Activated T-cell treated with anti-CD3 and anti-CD28 coated beads, Interleukin-2, amount 50 U/mL, for 72 hours (primary cell): ENCODE measurements at regions not wholly inside any gene's neighbourhood (a gene's known extent, or its start where the extent isn't known, plus 50 kb on each side); places are given as distances from the start of the nearest gene placed in this dataset.
"Not testable (repeated sequence)": the region's sequence is repeated elsewhere in the genome, so short reads cannot be mapped to it uniquely, and the experiment has no call there.

Experiments
- ATAC-seq, 2 donors: fragments of 150-1000 bp; cut with Tn5 transposase; replicated peaks in 1 of 2; 2 replicates each; pipeline ENCODE4 v1.10.0; 2021; ENCODE audit warnings: moderate library complexity in 2 of 2, mild to moderate bottlenecking in 1 of 2
- DNase-seq, 2 donors: peaks; one replicate each; pipeline ENCODE4 v3.0.0; 2021 to 2022; ENCODE audit warnings: mixed read lengths in 1 of 2
- H3K27ac Mint-ChIP-seq: one replicate; pipeline ENCODE4 v1.8.0; 2022; ENCODE audit warnings: mild to moderate bottlenecking, moderate library complexity, mixed read lengths
- H3K27me3 Mint-ChIP-seq: one replicate; pipeline ENCODE4 v1.8.0; 2022; ENCODE audit warnings: low read depth, mixed read lengths
- H3K36me3 Mint-ChIP-seq, 2 donors: one replicate each; pipeline ENCODE4 v1.8.0; 2022; ENCODE audit warnings: mixed read lengths in 2 of 2, mild to moderate bottlenecking in 1 of 2; ENCODE audit not compliant: insufficient read depth in 2 of 2
- H3K4me1 Mint-ChIP-seq: one replicate; pipeline ENCODE4 v1.8.0; 2022; ENCODE audit warnings: low read depth, mixed read lengths
- H3K4me3 Mint-ChIP-seq, 2 donors: one replicate each; pipeline ENCODE4 v1.8.0; 2022; ENCODE audit warnings: mild to moderate bottlenecking in 2 of 2, mixed read lengths in 2 of 2, moderate library complexity in 2 of 2
- H3K9me3 Mint-ChIP-seq, 2 donors: one replicate each; pipeline ENCODE4 v1.8.0; 2022; ENCODE audit warnings: mixed read lengths in 2 of 2

GRCh38 chr20:40006168-40006860 is 682.7 kb downstream of the MAFB start:
- Mint-ChIP-seq H3K4me3 (no peak overlapping the region), H3K9me3 (peaks cover under 1 to 3% of the 10 kb centered on the region in 2 donors), H3K36me3 (no peaks in the 10 kb centered on the region), H3K27me3 (no peaks in the 10 kb centered on the region), H3K4me1 (no peaks in the 10 kb centered on the region), H3K27ac (no peak overlapping the region)
- DNase-seq = no peak
- ATAC-seq = no peak

GRCh38 chr20:40004092-40004491 is 684.9 kb downstream of the MAFB start:
- ATAC-seq, H3K27me3 Mint-ChIP-seq: not testable (repeated sequence)

GRCh38 chr20:39993742-39994141 is 695.3 kb downstream of the MAFB start:
- Mint-ChIP-seq H3K27ac (no peak overlapping the region), H3K9me3 (peaks cover 0 to 14% of the 10 kb centered on the region in 2 donors), H3K4me1 (no peaks in the 10 kb centered on the region), H3K27me3 (no peaks in the 10 kb centered on the region), H3K36me3 (no peaks in the 10 kb centered on the region), H3K4me3 (no peak overlapping the region)
- ATAC-seq = no peak
- no peak for DNase-seq

More at GRCh38 chr20:40004092-40004491, 684.9 kb downstream of the MAFB start:
- not testable (repeated sequence) for H3K36me3 Mint-ChIP-seq, DNase-seq, H3K4me3 Mint-ChIP-seq, H3K9me3 Mint-ChIP-seq, H3K4me1 Mint-ChIP-seq
- H3K27ac Mint-ChIP-seq = peak overlapping the region; percentile 73

GRCh38 chr20:39990692-39991091 is 698.3 kb downstream of the MAFB start:
- Mint-ChIP-seq H3K4me3 (no peak overlapping the region), H3K27me3 (no peaks in the 10 kb centered on the region), H3K4me1 (no peaks in the 10 kb centered on the region), H3K9me3 (peaks cover 0 to 7% of the 10 kb centered on the region in 2 donors), H3K27ac (no peak overlapping the region), H3K36me3 (no peaks in the 10 kb centered on the region)
- no peak for DNase-seq
- ATAC-seq = no peak

GRCh38 chr20:39988991-39989390 is 700.0 kb downstream of the MAFB start:
- Mint-ChIP-seq H3K4me1 (no peaks in the 10 kb centered on the region), H3K27ac (no peak overlapping the region), H3K4me3 (no peak overlapping the region), H3K27me3 (no peaks in the 10 kb centered on the region), H3K9me3 (peaks cover 0 to 9% of the 10 kb centered on the region in 2 donors), H3K36me3 (no peaks in the 10 kb centered on the region)
- DNase-seq (no peak), ATAC-seq (no peak)

- Mint-ChIP-seq H3K27ac (no peak overlapping the region), H3K4me1 (no peaks in the 10 kb centered on the region), H3K36me3 (no peaks in the 10 kb centered on the region), H3K9me3 (peaks cover 2 to 9% of the 10 kb centered on the region in 2 donors), H3K27me3 (no peaks in the 10 kb centered on the region), H3K4me3 (no peak overlapping the region)
- DNase-seq (no peak), ATAC-seq (no peak)
Measured at GRCh38 chr20:39986173-39986904, 702.7 kb downstream of the MAFB start.

GRCh38 chr20:39985271-39985827 is 703.7 kb downstream of the MAFB start:
- H3K4me1 Mint-ChIP-seq = no peaks in the 10 kb centered on the region
- peaks cover 2 to 4% of the 10 kb centered on the region in 2 donors for H3K9me3 Mint-ChIP-seq

GRCh38 chr20:39983655-39984054 is 705.4 kb downstream of the MAFB start:
- Mint-ChIP-seq H3K27ac (no peak overlapping the region), H3K9me3 (peaks cover 2 to 4% of the 10 kb centered on the region in 2 donors), H3K4me3 (no peak overlapping the region), H3K4me1 (no peaks in the 10 kb centered on the region), H3K27me3 (no peaks in the 10 kb centered on the region), H3K36me3 (no peaks in the 10 kb centered on the region)
- ATAC-seq = no peak
- no peak for DNase-seq

More at GRCh38 chr20:39985271-39985827, 703.7 kb downstream of the MAFB start:
- Mint-ChIP-seq H3K27me3 (no peaks in the 10 kb centered on the region), H3K27ac (no peak overlapping the region), H3K4me3 (no peak overlapping the region), H3K36me3 (no peaks in the 10 kb centered on the region)
- DNase-seq = no peak
- no peak for ATAC-seq

- Mint-ChIP-seq H3K36me3 (no peaks in the 10 kb centered on the region), H3K27ac (no peak overlapping the region), H3K4me1 (no peaks in the 10 kb centered on the region), H3K4me3 (no peak overlapping the region), H3K9me3 (peaks cover 2 to 4% of the 10 kb centered on the region in 2 donors), H3K27me3 (no peaks in the 10 kb centered on the region)
- DNase-seq (no peak), ATAC-seq (no peak)
Measured at GRCh38 chr20:39983183-39983582, 705.9 kb downstream of the MAFB start.

- H3K27me3 Mint-ChIP-seq = no peaks in the 10 kb centered on the region
- DNase-seq (no peak), ATAC-seq (no peak)
- peaks cover 7 to 8% of the 10 kb centered on the region in 2 donors for H3K9me3 Mint-ChIP-seq
- no peak overlapping the region for H3K4me3 Mint-ChIP-seq
- peaks cover 0 to 1% of the 10 kb centered on the region in 2 donors for H3K36me3 Mint-ChIP-seq
- no peak overlapping the region for H3K27ac Mint-ChIP-seq
- H3K4me1 Mint-ChIP-seq = no peaks in the 10 kb centered on the region
Measured at GRCh38 chr20:39974966-39975501, 714.0 kb downstream of the MAFB start.

- Mint-ChIP-seq H3K4me3 (no peak overlapping the region), H3K36me3 (peaks cover 0 to 1% of the 10 kb centered on the region in 2 donors), H3K27ac (no peak overlapping the region), H3K9me3 (peaks cover 6 to 9% of the 10 kb centered on the region in 2 donors), H3K4me1 (no peaks in the 10 kb centered on the region), H3K27me3 (no peaks in the 10 kb centered on the region)
- ATAC-seq (no peak), DNase-seq (no peak)
Measured at GRCh38 chr20:39968495-39968894, 720.5 kb downstream of the MAFB start.

GRCh38 chr20:39967806-39968205 is 721.2 kb downstream of the MAFB start:
- DNase-seq (no peak), ATAC-seq (no peak)
- Mint-ChIP-seq H3K27ac (no peak overlapping the region), H3K4me3 (no peak overlapping the region), H3K4me1 (no peaks in the 10 kb centered on the region), H3K27me3 (no peaks in the 10 kb centered on the region), H3K9me3 (peaks cover 4 to 9% of the 10 kb centered on the region in 2 donors), H3K36me3 (peaks cover 0 to 1% of the 10 kb centered on the region in 2 donors)

GRCh38 chr20:39961637-39962244 is 727.3 kb downstream of the MAFB start:
- no peaks in the 10 kb centered on the region for H3K27me3 Mint-ChIP-seq
- H3K4me3 Mint-ChIP-seq = no peak overlapping the region
- H3K36me3 Mint-ChIP-seq = no peaks in the 10 kb centered on the region
- H3K27ac Mint-ChIP-seq = no peak overlapping the region
- H3K9me3 Mint-ChIP-seq = no peaks in the 10 kb centered on the region
- DNase-seq (no peak), ATAC-seq (no peak)
- H3K4me1 Mint-ChIP-seq = no peaks in the 10 kb centered on the region
